VCaP (cell line): ENCODE measurements at regions not wholly inside any gene's neighbourhood (a gene's known extent, or its start where the extent isn't known, plus 50 kb on each side); places are given as distances from the start of the nearest gene placed in this dataset.

Experiments
- H3K27ac ChIP-seq: fragments of 450-650 bp; 2 replicates; pipeline ENCODE4 v1.5.1; 2017
- TF ChIP-seq, protein P1 (sequence below): fragments of 450-650 bp; conservative IDR thresholded peaks from 2 replicates; pipeline ENCODE4 v1.5.1; 2017; ENCODE audit warnings: mild to moderate bottlenecking, moderate library complexity

DNA sequence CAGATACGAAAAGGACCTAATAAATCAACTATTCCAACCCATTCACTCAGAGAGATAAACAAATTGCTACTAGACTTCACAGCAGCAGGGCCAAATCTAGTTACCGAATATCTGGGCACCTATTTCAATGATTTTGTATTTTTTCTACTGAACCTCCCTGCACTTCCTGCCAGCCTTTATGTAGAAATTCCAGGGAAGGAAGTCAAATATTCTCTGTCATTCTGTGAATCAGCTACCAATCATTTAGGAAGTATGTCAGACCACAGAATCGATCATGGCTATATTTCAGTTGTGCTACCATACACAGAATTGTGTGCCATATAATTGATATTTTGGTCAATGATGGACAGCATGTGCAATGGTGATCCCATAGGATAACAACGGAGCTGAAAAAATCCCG is 109.6 kb upstream of the SPOPL start:
- TF ChIP-seq, protein P1, sequence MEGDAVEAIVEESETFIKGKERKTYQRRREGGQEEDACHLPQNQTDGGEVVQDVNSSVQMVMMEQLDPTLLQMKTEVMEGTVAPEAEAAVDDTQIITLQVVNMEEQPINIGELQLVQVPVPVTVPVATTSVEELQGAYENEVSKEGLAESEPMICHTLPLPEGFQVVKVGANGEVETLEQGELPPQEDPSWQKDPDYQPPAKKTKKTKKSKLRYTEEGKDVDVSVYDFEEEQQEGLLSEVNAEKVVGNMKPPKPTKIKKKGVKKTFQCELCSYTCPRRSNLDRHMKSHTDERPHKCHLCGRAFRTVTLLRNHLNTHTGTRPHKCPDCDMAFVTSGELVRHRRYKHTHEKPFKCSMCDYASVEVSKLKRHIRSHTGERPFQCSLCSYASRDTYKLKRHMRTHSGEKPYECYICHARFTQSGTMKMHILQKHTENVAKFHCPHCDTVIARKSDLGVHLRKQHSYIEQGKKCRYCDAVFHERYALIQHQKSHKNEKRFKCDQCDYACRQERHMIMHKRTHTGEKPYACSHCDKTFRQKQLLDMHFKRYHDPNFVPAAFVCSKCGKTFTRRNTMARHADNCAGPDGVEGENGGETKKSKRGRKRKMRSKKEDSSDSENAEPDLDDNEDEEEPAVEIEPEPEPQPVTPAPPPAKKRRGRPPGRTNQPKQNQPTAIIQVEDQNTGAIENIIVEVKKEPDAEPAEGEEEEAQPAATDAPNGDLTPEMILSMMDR: no peak
- H3K27ac ChIP-seq: no peak overlapping the region

GRCh38 chr2:138395565-138396306 is 105.8 kb upstream of the SPOPL start:
- TF ChIP-seq, protein P1: no peak
- no peak overlapping the region for H3K27ac ChIP-seq

DNA sequence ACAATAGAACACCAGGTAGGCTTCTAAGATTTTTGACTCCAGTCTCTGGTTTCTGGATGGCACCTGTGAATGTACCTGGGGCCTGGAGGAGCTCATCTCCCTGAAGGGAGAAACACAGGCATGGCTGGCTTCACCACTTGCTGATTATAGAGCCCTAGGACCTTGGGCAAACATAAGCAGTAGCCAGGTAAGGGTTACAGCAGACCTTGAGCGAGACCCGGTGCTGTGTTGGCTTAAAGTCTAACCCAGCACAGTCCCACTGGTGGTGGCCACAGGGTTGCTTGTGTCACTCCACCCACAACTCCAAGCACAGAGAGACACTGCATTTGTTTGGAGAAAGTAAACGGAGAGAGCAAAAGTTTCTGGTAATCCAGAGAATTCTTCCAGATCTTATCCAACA is 104.7 kb upstream of the SPOPL start:
- H3K27ac ChIP-seq: no peak overlapping the region
- TF ChIP-seq, protein P1: no peak

- TF ChIP-seq, protein P1: no peak
These were observed 98.1 kb upstream of the SPOPL start for GRCh38 chr2:138403431-138403927.

DNA sequence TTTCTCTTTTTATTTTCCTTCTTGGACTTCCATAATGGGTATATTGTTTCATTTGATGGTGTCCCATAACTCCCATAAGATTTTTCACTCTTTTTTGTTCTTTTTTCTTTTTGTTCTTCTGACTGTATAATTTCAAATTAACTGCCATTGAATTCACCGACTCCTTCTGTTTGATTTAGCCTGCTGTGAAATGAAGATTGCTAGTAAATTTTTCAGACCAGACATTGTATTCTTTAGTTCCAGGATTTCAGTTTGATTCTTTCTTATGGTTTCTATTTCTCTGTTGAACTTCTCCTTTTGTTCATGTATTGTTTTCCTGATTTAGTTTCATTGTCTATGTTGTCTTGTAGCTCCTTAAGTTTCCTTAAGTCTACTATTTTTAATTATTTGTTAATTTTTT is 87.6 kb upstream of the SPOPL start:
- H3K27ac ChIP-seq: no peak overlapping the region
- TF ChIP-seq, protein P1: no peak

More at GRCh38 chr2:138403431-138403927, 98.1 kb upstream of the SPOPL start:
- no peak overlapping the region for H3K27ac ChIP-seq

GRCh38 chr2:138415985-138416384 is 85.6 kb upstream of the SPOPL start:
- H3K27ac ChIP-seq: no peak overlapping the region
- TF ChIP-seq, protein P1: no peak

DNA sequence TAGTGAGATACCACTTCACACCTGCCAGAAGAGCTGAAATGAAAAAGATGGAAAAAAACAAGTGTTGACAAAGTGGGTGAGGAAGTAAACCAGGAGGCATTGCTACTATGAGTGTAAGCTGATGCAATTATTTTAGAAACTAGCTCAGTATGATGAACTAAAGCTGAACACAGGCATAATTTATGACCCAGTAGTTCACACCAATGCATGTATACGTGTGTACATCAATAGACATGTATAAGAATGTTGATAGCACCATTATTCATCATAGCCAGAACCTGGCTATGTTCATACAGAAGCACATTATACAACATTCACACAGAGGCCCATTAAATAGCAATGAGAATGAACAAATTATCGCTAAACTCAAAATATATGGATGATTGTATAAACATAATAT is 83.1 kb upstream of the SPOPL start:
- TF ChIP-seq, protein P1: no peak
- H3K27ac ChIP-seq: no peak overlapping the region
